CD14-positive monocyte (primary cell): ENCODE measurements at regions not wholly inside any gene's neighbourhood (a gene's known extent, or its start where the extent isn't known, plus 50 kb on each side); places are given as distances from the start of the nearest gene placed in this dataset.

Experiments used
- DNase-seq, 3 donors: peaks; one replicate each; pipeline ENCODE4 v3.0.0-alpha.2; 2011 to 2022
- H2AFZ ChIP-seq: 2 replicates; pipeline ENCODE4 v1.6.0; 2012; ENCODE audit warnings: mild to moderate bottlenecking, low read depth, low read length, inconsistent platforms; ENCODE audit not compliant: insufficient read depth, poor library complexity, severe bottlenecking
- H3K27ac ChIP-seq, 2 donors: 1 replicate in 1 of 2; 2 replicates in 1 of 2; pipeline ENCODE4 v1.5.1; 2012 to 2013; ENCODE audit warnings: low read length in 2 of 2, control low read depth in 1 of 2, inconsistent platforms in 1 of 2, low read depth in 1 of 2, mild to moderate bottlenecking in 1 of 2
- H3K27me3 ChIP-seq, 2 donors: one replicate each; pipeline versions ENCODE4 v1.6.0 to v1.6.1; 2011 to 2013; ENCODE audit warnings: low read length in 2 of 2; ENCODE audit not compliant: control insufficient read depth in 2 of 2, insufficient read depth in 2 of 2
- H3K36me3 ChIP-seq, 2 donors: replicated peaks in 1 of 2; 1 replicate in 1 of 2; 2 replicates in 1 of 2; pipeline versions ENCODE4 v1.5.1 to v1.6.1; 2012 to 2013; ENCODE audit warnings: low read length in 2 of 2, control low read depth in 1 of 2, inconsistent platforms in 1 of 2, mild to moderate bottlenecking in 1 of 2; ENCODE audit not compliant: insufficient read depth in 2 of 2, control insufficient read depth in 1 of 2
- H3K4me1 ChIP-seq, 2 donors: 1 replicate in 1 of 2; 2 replicates in 1 of 2; pipeline versions ENCODE4 v1.5.1 to v1.6.1; 2012 to 2013; ENCODE audit warnings: low read length in 2 of 2, control low read depth in 1 of 2, inconsistent platforms in 1 of 2, mild to moderate bottlenecking in 1 of 2, moderate library complexity in 1 of 2; ENCODE audit not compliant: insufficient read depth in 2 of 2, control insufficient read depth in 1 of 2
- H3K4me2 ChIP-seq: replicated peaks from 2 replicates; pipeline ENCODE3; 2012; ENCODE audit warnings: low read length, moderate library complexity, mild to moderate bottlenecking; ENCODE audit not compliant: poor library complexity, severe bottlenecking; ENCODE audit errors: extremely low read depth
- H3K4me3 ChIP-seq, 3 experiments: fragments of 200-600 bp in 1 of 3; sonication (generic) in 1 of 3; replicated peaks in 1 of 3; 1 replicate in 2 of 3; 2 replicates in 1 of 3; pipeline ENCODE4 v1.5.1; 2011 to 2013; ENCODE audit warnings: low read length in 3 of 3, mild to moderate bottlenecking in 3 of 3, control low read depth in 2 of 3, low read depth in 2 of 3, inconsistent platforms in 1 of 3, moderate library complexity in 1 of 3
- H3K79me2 ChIP-seq: 2 replicates; pipeline ENCODE4 v1.6.0; 2012; ENCODE audit warnings: mild to moderate bottlenecking, control low read depth, inconsistent platforms, low read length, moderate library complexity; ENCODE audit not compliant: insufficient read depth
- H3K9ac ChIP-seq: 2 replicates; pipeline ENCODE4 v1.6.0; 2017; ENCODE audit warnings: low read length, mild to moderate bottlenecking; ENCODE audit not compliant: insufficient read depth, poor library complexity, severe bottlenecking
- H3K9me3 ChIP-seq, 2 donors: replicated peaks in 1 of 2; 1 replicate in 1 of 2; 2 replicates in 1 of 2; pipeline versions ENCODE4 v1.5.1 to v1.6.1; 2012 to 2013; ENCODE audit warnings: low read length in 2 of 2, control low read depth in 1 of 2; ENCODE audit not compliant: control insufficient read depth in 1 of 2, insufficient read depth in 1 of 2
- H4K20me1 ChIP-seq: 2 replicates; pipeline ENCODE4 v1.6.0; 2012; ENCODE audit warnings: mild to moderate bottlenecking, low read length, control low read depth, moderate library complexity; ENCODE audit not compliant: insufficient read depth
- H3K27ac Mint-ChIP-seq, 7 donors: one replicate each; pipeline ENCODE4 v1.8.0; 2020; ENCODE audit warnings: mild to moderate bottlenecking in 7 of 7, mixed read lengths in 7 of 7, moderate library complexity in 6 of 7, inconsistent platforms in 2 of 7
- H3K27me3 Mint-ChIP-seq, 3 donors: one replicate each; pipeline ENCODE4 v1.8.0; 2021 to 2022; ENCODE audit warnings: low read depth in 3 of 3, mild to moderate bottlenecking in 3 of 3, mixed read lengths in 3 of 3, moderate library complexity in 3 of 3, inconsistent platforms in 1 of 3
- H3K36me3 Mint-ChIP-seq, 2 donors: one replicate each; pipeline ENCODE4 v1.8.0; 2020; ENCODE audit warnings: mixed read lengths in 2 of 2, inconsistent platforms in 1 of 2, mild to moderate bottlenecking in 1 of 2
- H3K4me1 Mint-ChIP-seq: one replicate; pipeline ENCODE4 v1.8.0; 2020; ENCODE audit warnings: mild to moderate bottlenecking, mixed read lengths
- H3K4me3 Mint-ChIP-seq, 2 donors: one replicate each; pipeline ENCODE4 v1.8.0; 2020; ENCODE audit warnings: mild to moderate bottlenecking in 2 of 2, mixed read lengths in 2 of 2, moderate library complexity in 1 of 2
- H3K9me3 Mint-ChIP-seq, 7 donors: one replicate each; pipeline ENCODE4 v1.8.0; 2020 to 2022; ENCODE audit warnings: mixed read lengths in 7 of 7, mild to moderate bottlenecking in 6 of 7, moderate library complexity in 6 of 7, inconsistent platforms in 2 of 7
- CTCF ChIP-seq: fragments of 200-600 bp; IDR thresholded peaks from one replicate; pipeline ENCODE4 v1.8.0; 2022; ENCODE audit warnings: antibody characterized with exemption, mild to moderate bottlenecking
- whole genome bisulfite sequencing: methylation state at CpG from one replicate; pipeline ENCODE4 v1.1.5; 2013; ENCODE audit warnings: missing lambda C conversion rate; ENCODE audit not compliant: insufficient coverage; 5-methylcytosine and 5-hydroxymethylcytosine counted together
- intact Hi-C, 2 donors: fragments of 100-400 bp; cut with micrococcal nuclease; formaldehyde crosslinking; loops; one replicate each; pipeline versions ENCODE4 v1.15.0 to v1.15.1; 2023

- Histone ChIP-seq H3K27ac (no peak overlapping the region), H3K36me3 (no peaks in the 10 kb centered on the region), H3K4me2 (no peak overlapping the region), H3K27me3 (no peaks in the 10 kb centered on the region), H3K4me3 (no peak overlapping the region), H3K4me1 (no peaks in the 10 kb centered on the region), H2AFZ (no peak overlapping the region), H3K79me2 (no peaks in the 10 kb centered on the region), H4K20me1 (no peaks in the 10 kb centered on the region), H3K9me3 (no peaks in the 10 kb centered on the region), H3K9ac (no peak overlapping the region)
- DNase-seq = no peak
- peaks cover 0 to 1% (median 0%) of the 10 kb centered on the region in 3 donors for H3K27me3 Mint-ChIP-seq
- intact Hi-C loops = no loop called here
- no CpG with 5 or more reads among the region's 3 CpGs for WGBS
- no peak overlapping the region for H3K4me3 Mint-ChIP-seq
- peaks cover 0 to 2% (median 1%) of the 10 kb centered on the region in 7 donors for H3K9me3 Mint-ChIP-seq
- H3K27ac Mint-ChIP-seq = no peak overlapping the region
- no peaks in the 10 kb centered on the region for H3K36me3 Mint-ChIP-seq
- no peaks in the 10 kb centered on the region for H3K4me1 Mint-ChIP-seq
- TF ChIP-seq CTCF = no peak
Measured at GRCh38 chr16:79893445-79893844, 292.9 kb upstream of the MAF start.

- no peaks in the 10 kb centered on the region for H3K79me2 ChIP-seq
- H3K27ac Mint-ChIP-seq = no peak overlapping the region
Measured at GRCh38 chr16:79892278-79892677, 291.7 kb upstream of the MAF start.

More at GRCh38 chr16:79892278-79892677, 291.7 kb upstream of the MAF start:
- no peak overlapping the region for H3K4me2 ChIP-seq
- H3K4me3 ChIP-seq = no peak overlapping the region
- intact Hi-C loops = no loop called here
- H3K4me3 Mint-ChIP-seq = no peak overlapping the region
- H3K36me3 ChIP-seq = no peaks in the 10 kb centered on the region
- H3K9ac ChIP-seq = no peak overlapping the region
- no peaks in the 10 kb centered on the region for H4K20me1 ChIP-seq
- peaks cover 0 to 1% (median 0%) of the 10 kb centered on the region in 3 donors for H3K27me3 Mint-ChIP-seq
- no peak overlapping the region for H3K27ac ChIP-seq
- H3K9me3 ChIP-seq = no peaks in the 10 kb centered on the region
- no peak for TF ChIP-seq CTCF
- peaks cover 0 to 2% (median 2%) of the 10 kb centered on the region in 7 donors for H3K9me3 Mint-ChIP-seq
- H3K4me1 Mint-ChIP-seq = no peaks in the 10 kb centered on the region
- 96% methylated on average over 2 of the region's 3 CpGs for WGBS
- no peaks in the 10 kb centered on the region for H3K36me3 Mint-ChIP-seq
- no peaks in the 10 kb centered on the region for H3K27me3 ChIP-seq
- no peak overlapping the region for H2AFZ ChIP-seq
- H3K4me1 ChIP-seq = no peaks in the 10 kb centered on the region
- DNase-seq = no peak
